Urothelium cell line (cell line): ENCODE measurements at regions not wholly inside any gene's neighbourhood (a gene's known extent, or its start where the extent isn't known, plus 50 kb on each side); places are given as distances from the start of the nearest gene placed in this dataset.
"Not testable (repeated sequence)": the region's sequence is repeated elsewhere in the genome, so short reads cannot be mapped to it uniquely, and the experiment has no call there.

Experiments
- DNase-seq: peaks from one replicate; pipeline ENCODE4 v3.0.0; 2011; ENCODE audit warnings: low spot score, mixed read lengths
- FAIRE-seq: peaks from 2 replicates; lab custom pipeline; 2011; peaks lifted over from hg19 to GRCh38; lab: Jason Lieb, UNC

- DNase-seq (no peak), FAIRE-seq (no peak)
These were observed 106.5 kb upstream of the SGCG start for GRCh38 chr13:23074075-23074828.

DNA sequence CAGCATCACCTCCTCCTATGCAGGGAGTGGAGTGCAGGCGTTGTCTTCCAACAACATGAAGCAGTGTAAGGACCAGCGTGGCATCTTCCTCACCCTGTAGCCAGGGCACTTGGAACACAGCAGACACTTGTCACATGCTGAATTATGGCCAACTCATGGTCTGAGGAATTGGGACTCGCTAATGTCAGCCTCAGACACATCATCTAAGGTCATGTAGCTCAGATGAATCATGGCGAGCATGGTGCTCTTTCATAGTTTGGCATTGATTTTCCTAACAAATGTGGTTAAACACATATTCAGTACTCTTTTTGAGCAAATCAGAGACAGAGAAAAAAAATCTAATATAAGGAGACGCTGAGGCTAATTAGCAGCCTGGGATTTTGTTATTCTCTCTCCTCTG, 99.6 kb upstream of the SGCG start:
- no peak for FAIRE-seq

DNA sequence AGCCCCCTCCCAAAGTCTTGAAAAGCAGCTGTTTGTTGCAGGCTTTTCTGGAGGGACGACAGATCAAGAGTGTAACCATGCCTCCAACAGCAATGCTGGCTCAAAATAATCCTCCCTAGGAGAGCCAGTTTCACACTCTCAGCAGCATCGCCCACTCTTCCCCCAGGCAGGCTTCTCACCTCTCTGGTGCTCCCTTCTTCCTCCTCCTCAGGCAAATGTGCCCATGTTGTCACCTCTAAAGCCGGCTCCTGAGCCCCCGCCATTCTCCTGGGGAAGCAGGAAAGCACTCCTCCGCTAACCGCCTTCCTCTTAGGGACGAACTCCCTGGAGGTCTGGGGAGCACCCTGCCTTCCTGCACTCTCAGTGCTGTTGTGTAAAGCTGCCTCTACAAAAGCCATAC, 98.9 kb upstream of the SGCG start:
- no peak for DNase-seq
- FAIRE-seq = no peak

More for the DNA sequence above, 99.6 kb upstream of the SGCG start:
- no peak for DNase-seq

GRCh38 chr13:23086968-23087623, 93.7 kb upstream of the SGCG start:
- FAIRE-seq (no peak), DNase-seq (no peak)

GRCh38 chr13:23087880-23088279, 92.9 kb upstream of the SGCG start:
- no peak for FAIRE-seq
- DNase-seq = peak; percentile 9

- no peak for FAIRE-seq
- no peak for DNase-seq
These were observed 82.4 kb upstream of the SGCG start for GRCh38 chr13:23098161-23098907.

DNA sequence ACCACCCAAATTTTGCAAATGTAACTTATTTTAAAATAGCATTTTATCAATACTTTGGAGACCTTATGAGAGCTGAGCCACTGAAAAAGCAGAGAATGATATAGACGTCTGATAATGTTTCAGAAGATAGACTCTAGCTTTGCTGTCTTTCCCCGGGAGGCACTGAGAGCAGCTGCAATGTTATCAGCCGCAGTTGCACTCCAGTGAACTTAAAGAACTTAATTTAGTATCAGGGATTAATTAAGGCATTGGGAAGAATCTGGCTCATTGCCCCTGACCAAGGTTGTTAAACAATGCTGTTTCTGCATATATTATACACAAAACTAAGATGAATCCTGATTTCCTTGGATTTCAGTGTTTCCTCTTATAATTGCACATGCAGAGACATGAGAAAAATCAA, 75.7 kb upstream of the SGCG start:
- DNase-seq (no peak), FAIRE-seq (no peak)

- DNase-seq (no peak), FAIRE-seq (no peak)
These were observed 73.1 kb upstream of the SGCG start for GRCh38 chr13:23107665-23108064.

DNA sequence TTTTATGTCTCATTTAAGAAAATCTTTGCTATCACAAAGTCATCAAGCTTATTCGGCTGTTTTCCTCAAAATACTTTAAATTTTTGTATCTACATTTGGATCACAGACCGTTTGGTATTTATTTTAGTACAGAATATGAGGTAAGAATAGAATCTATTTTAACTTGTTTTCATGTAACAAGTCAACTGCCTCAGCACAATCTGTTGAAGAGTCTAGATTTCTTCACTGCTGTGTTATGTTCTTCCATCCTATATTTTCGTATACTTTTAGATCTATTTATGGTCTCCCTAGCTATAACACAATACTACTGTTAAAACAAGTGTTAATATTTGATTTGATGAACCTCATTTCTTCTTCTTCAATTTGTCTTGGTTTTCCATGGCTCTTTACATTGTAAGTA, 61.6 kb upstream of the SGCG start:
- DNase-seq = no peak
- FAIRE-seq = no peak

DNA sequence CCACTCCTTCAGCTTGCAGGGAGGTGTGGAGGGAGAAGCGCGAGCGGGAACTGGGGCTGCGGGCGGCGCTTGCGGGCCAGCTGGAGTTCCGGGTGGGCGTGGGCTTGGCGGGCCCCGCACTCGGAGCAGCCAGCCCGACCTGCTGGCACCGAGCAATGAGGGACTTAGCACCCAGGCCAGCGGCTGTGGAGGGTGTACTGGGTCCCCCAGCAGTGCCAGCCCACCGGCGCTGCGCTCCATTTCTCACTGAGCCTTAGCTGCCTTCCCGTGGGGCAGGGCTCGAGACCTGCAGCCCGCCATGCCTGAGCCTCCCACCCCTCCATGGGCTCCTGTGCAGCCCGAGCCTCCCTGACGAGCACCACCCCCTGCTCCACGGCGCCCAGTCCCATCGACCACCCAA, 53.2 kb upstream of the SGCG start:
- not testable (repeated sequence) for DNase-seq, FAIRE-seq

DNA sequence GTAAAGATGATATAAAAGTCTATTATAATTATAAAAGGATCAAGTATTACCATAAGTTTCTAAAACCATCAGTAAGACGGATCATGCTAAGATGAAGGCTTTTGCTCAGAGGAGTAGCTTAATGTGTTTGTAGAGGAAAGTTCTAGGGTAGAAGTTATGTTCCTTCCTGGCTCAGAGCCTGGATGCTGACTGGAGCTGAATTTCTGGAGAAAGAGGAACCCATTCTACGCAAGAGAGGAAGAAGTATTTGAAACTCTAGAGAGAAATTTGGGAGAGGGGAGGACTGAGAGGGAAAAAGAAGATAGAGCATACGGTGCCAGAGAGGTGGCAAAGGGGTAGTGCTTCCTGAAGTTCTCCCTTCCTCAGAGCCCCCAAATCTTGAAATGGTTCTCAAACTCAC, 51.4 kb upstream of the SGCG start:
- FAIRE-seq = no peak
- DNase-seq = no peak
